ENCODE measurements at regions not wholly inside any gene's neighbourhood (a gene's known extent, or its start where the extent isn't known, plus 50 kb on each side); places are given as distances from the start of the nearest gene placed in this dataset.

DNA sequence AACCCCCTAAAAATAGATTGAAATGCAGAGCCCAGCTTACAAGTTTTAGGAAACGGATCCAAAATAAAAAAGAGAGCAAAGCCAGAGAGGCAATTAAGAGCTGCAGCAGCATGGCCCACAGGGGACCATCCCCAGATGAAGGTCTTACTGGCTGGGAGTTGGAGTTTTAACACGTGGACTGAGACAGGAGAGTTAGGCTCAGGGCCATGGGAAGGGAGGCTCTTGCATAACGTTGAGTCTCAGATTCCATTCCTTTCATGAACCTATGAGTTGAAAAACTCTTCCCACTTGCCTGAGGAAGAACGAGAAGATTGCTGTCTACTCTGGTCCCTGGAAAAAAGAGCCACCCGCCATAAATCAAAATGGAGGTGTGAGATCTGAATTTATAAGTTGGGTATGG is 101.8 kb upstream of the NDUFV2 start:
- TF ChIP-seq, protein P1, sequence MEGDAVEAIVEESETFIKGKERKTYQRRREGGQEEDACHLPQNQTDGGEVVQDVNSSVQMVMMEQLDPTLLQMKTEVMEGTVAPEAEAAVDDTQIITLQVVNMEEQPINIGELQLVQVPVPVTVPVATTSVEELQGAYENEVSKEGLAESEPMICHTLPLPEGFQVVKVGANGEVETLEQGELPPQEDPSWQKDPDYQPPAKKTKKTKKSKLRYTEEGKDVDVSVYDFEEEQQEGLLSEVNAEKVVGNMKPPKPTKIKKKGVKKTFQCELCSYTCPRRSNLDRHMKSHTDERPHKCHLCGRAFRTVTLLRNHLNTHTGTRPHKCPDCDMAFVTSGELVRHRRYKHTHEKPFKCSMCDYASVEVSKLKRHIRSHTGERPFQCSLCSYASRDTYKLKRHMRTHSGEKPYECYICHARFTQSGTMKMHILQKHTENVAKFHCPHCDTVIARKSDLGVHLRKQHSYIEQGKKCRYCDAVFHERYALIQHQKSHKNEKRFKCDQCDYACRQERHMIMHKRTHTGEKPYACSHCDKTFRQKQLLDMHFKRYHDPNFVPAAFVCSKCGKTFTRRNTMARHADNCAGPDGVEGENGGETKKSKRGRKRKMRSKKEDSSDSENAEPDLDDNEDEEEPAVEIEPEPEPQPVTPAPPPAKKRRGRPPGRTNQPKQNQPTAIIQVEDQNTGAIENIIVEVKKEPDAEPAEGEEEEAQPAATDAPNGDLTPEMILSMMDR (IDR thresholded peaks at IDR 0.05), result no peak
- TF ChIP-seq POLR2A (IDR thresholded peaks at IDR 0.05) (no peak), POLR2AphosphoS5 (IDR thresholded peaks at IDR 0.05; ENCODE audit: insufficient read depth in 1 of 2, low read depth in 1 of 2) (no peak)
